GM18511 (cell line): ENCODE measurements at regions not wholly inside any gene's neighbourhood (a gene's known extent, or its start where the extent isn't known, plus 50 kb on each side); places are given as distances from the start of the nearest gene placed in this dataset.

Source experiments
- ATAC-seq: cut with Tn5 transposase; IDR thresholded peaks from one replicate; pipeline ENCODE4 v1.9.1; 2021; ENCODE audit warnings: mild to moderate bottlenecking, moderate library complexity; ENCODE audit not compliant: unreplicated experiment

DNA sequence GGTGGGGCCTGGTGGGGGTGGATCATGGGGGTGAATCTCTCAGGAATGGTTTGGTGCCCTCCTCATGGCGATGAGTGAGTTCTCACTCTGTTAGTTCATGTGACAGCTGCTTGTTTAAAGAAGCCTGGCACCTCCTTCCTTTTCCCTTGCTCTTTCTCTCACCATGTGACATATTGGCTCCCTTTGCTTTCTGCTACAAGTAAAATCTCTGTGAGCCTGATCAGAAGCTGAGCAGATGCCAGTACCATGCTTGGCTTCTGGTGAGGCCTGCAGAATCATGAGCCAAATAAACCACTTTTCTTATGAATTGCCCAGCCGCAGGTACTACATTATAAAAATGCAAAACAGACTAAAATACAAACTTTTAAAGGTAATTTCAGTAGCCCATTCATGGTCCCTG, 73.4 kb upstream of the TEX51 start:
- ATAC-seq, result no peak

DNA sequence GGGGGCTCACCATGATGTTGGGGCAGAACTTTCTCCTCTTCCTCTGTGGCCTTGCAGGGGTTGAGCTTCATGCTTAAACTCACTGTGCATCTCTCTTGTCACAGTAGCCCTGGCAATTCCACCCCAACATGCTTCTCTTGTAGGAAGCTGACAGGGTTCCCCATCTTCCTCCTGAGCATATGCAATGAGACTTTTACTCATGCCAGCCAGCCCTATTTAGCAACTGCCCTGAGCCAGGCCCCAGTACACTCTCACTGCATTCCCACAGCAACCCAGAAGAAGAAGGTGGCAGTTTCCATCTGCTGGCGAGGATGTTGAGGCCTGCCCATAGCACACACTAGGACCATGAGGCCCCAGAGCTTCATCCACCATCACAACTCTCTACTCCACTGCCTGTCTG, 72.2 kb upstream of the TEX51 start:
- ATAC-seq, result no peak

DNA sequence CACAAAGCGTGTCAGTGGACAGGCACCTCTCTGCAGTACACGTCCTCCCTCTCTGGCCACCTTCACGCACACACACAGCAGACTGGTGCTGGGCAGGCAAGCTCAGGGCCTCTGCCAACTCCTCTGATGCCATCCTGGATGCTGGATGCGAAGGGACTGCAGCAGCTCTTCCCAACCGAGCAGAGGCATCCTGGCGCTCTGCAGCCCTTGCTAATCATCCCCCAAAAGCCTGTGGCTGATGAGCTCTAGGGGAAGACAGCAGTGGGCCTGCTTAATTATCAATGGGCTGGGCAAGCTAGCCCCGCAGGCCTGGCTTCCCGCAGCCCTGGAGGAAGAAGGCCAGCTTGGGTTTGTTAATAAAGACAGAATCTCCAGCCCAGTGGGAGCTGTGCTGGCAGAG, 71.3 kb upstream of the TEX51 start:
- no peak for ATAC-seq

DNA sequence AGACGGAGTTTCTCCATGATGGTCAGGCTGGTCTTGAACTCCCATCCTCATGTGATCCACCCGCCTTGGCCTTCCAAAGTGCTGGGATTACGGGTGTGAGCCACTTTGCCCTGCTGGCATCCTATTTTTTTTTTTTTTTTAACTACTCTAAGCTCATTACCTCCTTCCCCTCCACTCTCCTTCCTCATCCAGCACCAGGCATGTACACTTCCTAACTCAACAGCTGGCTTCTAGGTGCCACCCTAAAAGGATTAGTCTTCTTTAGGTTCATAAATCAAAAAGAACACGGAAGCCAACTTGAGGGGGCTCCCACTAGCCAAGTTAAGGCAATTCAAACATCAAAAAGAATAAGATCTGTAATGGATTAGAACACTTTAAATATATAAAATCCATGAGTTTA, 70.6 kb upstream of the TEX51 start:
- no peak for ATAC-seq

DNA sequence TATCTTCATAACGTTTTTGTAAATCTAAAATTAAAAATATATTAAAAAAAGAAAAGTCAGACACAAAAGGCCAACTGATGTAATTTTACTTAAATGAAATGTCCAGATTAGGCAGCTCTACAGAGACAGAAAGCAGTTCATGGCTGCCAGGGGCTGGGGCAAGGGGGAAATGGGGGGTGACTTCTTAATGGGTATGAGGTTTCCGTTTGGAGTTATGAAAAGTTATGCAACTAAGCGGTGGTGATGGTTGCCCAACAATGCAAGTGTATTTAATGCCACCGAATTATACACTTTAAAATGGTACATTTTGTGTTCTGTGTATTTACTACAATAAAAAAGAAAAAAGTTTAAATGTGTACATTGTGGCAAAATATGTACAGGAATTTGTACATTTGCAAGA, 70.2 kb upstream of the TEX51 start:
- ATAC-seq, result no peak

DNA sequence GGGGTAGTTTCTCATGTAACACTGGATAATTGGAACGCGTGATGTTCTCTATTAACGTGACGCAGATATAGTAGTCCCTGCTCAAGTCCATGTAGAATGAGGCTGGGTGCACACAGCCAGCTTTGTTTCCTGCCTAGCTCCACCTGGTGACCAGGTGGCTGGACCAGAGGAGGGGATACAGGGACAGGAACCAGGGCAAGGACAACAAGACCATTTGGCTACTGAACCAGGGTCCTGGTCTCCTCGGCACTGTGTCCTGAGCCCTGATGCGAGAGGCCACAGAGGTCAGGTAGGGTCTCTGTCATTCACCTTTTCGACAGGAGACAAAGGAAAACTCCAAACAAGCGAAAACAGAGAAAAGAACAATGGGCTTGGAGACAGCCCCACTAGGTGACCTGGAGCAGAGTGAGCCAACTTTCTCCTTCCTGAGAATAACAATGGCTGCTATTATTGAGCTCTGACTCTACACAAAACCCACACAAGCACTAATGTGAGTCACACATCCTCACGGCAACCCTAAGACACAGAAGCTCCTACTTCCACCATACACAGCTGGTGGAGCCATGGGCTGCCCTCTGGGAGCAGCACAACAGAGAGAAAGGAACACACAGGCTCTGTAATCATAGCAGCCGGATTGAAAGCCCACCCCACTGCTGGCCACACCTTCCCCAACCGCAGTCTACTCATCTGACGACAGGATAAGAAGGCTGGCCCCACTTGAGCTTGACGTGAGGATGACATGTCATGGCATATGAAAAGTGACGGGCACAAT, 67.3 kb upstream of the TEX51 start:
- ATAC-seq, result no peak

DNA sequence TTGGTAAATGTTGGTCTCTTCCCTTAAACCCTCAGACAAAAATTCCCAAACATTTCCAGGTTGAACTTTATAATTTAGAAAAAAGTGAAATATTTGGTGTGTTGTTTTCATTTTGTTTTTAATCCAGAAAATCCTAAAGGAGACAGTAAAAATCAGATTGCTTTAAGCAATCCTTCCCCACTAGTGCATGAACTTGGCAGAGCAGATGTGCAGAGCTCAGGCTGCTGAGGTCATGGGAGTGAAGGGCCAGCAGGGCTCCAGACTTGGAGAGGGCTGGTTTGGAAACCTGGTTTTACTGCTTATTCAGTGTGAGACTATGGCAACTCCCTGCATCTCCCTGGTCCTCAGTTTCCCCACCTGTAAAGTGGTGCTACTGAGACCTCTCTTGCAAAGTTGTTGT, 66.7 kb upstream of the TEX51 start:
- no peak for ATAC-seq

DNA sequence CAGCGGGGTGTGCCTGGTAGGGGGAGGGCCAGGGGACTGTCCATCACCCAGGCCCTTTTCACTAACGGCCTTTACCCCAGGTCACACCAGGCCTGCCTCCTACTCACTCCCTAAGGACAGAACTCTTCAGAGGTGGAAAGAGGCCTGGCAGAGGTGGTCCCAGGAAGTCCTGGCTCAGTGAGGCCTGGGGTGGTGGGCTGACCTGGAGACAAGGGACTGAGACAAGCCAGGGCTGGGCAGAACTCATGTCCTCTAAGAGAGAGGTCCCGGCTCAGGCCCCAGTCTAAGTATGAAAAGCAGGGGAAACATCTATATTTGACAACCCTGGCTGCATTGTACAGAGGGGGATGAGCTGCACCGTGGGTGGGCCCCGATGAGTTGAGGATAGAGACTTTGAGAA, 65.9 kb upstream of the TEX51 start:
- no peak for ATAC-seq

DNA sequence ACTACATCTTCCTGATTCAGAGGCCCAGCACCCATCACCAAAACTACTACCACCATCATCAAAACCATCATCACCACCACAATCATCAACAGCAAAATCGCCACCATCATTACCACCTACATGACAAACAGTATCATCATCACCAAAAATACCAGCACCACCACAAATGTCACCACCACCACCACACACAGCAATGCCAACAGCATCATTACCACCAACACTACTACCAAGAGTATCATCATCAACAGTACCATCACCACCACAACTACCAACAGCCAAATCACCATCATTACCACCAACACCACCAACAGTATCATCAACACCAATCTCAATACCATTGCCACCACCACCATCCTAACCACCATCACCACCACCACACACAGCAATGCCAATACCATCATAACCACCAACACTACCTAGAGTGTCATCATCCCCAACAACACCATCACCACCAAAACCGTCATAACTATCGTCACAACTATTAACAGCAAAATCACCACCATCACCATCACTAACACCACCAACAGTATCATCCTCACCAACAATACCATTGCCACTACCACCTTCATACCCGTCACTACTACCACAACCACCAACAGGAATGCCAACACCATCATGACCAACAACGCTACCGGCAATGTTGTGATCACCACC, 64.6 kb upstream of the TEX51 start:
- ATAC-seq, result no peak

DNA sequence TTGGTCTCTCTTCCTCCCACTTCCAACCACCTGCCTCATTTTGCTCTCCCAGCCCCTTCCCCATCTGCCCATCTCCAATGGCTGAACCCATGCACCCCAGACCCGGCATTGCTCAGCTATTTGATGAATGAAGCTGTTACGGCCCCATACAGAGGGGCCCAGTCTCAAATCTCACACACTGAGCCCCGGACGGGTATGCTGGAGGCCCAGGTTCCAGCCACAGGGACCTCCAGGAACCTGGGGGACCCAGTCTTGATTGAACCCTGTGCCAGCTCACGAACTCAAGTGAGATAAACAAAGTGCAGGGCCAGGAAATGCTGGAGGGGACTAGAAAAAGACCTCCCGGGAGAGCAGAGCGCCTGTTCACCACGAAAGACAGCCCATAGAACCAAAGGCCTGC, 63.4 kb upstream of the TEX51 start:
- no peak for ATAC-seq

DNA sequence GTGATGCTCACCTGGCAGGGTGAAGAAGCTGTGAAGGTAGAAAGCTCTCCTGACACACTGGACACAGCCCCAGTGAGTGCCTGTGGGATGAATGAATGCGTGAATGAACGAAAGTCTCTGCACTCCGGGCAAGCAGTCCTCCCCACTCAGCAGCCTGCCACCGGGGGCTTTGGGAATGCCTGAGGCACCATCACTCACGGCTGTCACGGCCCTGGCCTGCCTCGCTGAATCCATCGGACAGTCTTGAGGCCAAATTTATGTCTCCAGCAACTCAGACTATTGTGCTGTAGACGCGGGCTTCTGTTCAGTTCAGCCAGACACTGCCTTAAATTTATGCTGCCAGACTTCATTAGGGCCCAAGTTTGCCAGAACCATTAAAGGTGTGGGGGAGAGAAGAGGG, 62.9 kb upstream of the TEX51 start:
- no peak for ATAC-seq

DNA sequence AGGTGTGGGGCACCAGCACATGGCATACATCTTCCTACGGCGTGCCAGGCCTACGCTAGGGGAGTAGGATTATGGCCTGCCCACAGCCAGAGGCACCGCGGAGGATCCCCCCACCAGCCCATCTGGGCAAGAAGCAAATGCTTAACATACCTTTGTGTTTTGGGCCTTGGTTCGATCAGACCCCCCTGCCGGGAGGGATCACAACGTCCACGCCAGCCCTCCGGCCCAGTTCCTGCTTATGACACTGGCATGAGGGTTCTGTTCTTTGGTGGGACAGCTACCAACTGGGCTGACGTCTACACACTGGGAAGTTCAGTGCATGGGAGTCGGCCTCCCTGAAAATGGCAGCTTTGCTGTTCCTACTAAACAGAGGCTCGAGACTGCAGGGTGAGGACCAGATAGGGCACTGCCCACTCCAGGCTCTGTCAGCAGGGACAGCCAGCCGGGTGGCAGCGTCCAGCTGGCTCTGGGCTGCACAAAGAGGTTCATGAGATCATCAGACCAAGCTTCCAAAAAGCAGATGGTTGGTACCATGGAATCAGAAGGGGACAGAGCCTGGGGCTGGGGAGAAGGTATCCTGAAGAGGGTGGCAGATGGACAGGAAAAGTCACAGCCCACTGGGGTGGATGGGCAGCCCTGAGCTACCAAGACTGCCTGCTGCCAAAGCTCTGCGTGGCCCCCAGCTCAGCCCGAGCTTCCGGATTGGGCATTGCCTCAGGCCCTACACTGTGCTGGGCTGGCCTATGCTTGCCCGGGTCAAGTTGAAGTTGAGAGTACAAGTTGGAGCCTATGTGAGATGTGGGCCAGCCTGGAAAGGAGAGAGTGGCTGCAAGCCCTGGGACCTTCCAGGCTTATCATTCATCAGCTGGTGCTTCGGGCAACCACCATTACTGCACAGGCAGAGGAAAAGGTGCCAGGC, 61.7 kb upstream of the TEX51 start:
- no peak for ATAC-seq

DNA sequence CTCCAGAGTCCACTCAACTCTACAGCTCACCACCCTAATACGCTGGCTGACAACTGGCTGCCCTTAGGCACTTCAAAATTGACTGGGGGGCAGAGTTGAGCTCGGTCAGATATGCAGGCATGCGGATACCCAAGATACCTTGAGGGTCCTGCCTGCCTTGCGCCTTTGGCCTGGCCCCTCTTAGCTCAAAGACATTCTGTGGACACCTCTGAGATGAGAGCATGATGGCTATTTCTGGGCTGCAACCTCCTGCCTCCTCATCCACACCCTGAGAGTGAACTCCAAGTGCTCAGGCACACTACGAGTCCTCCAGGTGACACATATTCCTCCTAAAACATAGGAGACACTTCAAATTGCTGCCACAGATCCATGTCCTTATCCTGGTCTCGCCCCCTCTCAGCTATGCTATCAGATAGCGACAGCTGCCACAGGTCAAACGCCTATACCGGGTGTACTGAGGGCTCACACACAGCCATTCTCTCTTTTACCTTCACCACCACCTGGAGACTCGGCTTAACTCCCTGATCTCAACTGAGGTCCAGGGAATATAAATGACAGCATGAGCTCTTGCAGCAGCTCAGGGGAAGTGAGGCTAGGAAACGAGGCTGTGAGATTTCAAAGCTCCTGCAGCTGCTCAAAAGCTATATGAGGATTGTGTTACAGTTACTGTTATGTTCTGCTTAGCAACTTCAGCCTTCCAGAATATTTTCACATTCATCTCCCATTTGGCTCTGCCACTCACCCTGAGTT, 60.5 kb upstream of the TEX51 start:
- no peak for ATAC-seq

DNA sequence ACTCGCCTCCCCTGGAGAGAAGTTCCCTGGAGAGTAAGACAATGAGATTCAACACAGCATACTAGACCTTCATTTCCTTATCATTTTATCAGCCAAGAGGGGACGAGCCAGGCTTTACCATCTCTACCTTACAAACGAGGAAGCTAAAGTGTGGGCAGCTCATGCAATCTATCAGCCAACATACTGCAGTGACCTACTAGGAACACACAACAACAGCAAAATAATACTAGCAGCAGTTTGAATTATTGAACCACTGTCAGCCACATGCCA, 60.0 kb upstream of the TEX51 start:
- no peak for ATAC-seq

DNA sequence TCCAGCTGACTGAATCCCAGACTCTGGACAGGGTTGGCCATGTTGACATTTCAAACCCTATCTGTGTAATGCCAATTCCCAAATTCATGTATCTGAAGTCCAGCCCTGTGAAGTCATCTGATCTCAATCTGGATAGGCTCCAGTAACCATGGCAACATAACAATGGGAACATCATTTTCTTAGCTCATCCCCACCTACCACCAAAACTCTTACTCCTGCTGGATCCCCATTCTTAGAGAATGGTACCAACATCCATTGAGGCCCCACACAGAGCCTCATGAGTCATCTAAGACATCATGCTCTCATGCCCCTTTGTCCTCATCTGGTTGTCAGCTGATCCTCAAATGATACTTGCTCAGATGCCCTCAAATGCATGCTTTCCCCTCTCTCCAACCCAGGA, 58.9 kb upstream of the TEX51 start:
- ATAC-seq, result no peak

DNA sequence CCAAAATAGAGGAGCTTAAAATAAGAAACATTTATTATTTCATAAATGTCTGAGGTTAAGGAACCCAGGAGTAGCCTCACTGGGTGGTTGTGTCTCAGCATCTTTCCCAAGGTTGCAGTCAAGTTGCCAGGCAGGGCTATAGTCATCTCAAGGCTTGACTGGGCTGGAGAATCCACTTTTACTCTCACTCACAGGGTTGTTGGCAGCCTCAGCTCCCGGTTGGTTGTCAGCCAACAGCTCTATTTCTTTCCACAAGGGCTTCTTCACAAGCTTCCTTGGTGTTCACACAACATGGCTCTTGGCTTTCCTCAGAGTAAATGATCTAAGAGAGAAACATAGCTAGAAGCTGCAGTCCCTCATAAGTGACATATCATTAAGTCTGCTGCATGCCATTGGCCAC, 55.6 kb upstream of the TEX51 start:
- no peak for ATAC-seq

DNA sequence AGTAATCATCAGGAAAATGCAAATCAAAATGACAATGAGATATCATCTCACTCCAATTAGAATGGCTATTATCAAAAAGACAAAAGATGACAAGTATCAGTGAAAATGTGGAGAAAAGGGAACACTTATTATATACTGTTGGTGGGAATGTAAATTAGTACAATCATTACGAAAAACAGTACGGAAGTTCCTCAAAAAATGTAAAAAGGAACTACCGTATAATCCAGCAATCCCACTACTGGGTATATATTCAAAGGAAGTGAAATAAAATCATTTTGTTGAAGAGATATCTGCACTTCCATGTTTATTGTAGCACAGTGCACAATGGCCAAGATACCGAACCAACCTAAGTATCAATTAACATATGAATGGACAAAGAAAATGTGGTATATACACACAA, 52.4 kb upstream of the TEX51 start:
- no peak for ATAC-seq
